ENCODE measurements at regions not wholly inside any gene's neighbourhood (a gene's known extent, or its start where the extent isn't known, plus 50 kb on each side); places are given as distances from the start of the nearest gene placed in this dataset.

DNA sequence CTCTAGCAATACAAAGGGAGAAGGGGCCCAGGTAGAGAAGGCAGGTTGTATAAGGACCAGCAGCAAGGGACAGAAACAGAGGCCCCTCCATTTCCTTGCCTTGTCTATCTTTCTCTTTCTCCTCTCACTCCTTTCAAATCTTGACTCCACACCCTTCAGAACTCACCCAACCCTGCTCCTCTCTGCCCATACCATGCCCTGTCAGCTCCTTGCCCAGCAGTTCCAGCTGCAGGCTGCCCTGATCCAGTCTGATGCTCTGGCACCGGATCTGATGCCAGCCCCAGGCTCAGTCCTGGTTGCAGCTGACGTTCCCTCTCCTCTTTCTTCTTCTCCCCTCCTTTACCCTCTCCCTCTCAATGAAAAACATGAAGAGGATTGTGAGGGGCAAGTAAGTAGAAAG, 291.2 kb downstream of the FBXW7 start:
- Histone ChIP-seq H4K20me1 (ENCODE audit: low read depth) (no peaks in the 10 kb centered on the region), H3K27me3 (no peaks in the 10 kb centered on the region), H3K4me1 (no peaks in the 10 kb centered on the region), H3K9me3 (ENCODE audit: low read depth) (no peaks in the 10 kb centered on the region), H2AFZ (replicated peaks) (no peak overlapping the region), H3K79me2 (ENCODE audit: low read depth) (no peaks in the 10 kb centered on the region), H3K4me2 (no peak overlapping the region), H3K27ac (no peak overlapping the region), H3K9ac (no peak overlapping the region), H3K4me3 (no peak overlapping the region), H3K36me3 (no peaks in the 10 kb centered on the region), H3F3A (ENCODE audit: low read depth) (no peaks in the 10 kb centered on the region)
- Mint-ChIP-seq H3K4me1 (no peaks in the 10 kb centered on the region), H3K27ac (no peak overlapping the region), H3K4me3 (no peak overlapping the region), H3K36me3 (no peaks in the 10 kb centered on the region), H3K27me3 (ENCODE audit: insufficient read depth, low read depth) (no peaks in the 10 kb centered on the region), H3K9me3 (no peaks in the 10 kb centered on the region)
- no peak for DNase-seq (ENCODE audit: low spot score)
- TF ChIP-seq, protein P1, sequence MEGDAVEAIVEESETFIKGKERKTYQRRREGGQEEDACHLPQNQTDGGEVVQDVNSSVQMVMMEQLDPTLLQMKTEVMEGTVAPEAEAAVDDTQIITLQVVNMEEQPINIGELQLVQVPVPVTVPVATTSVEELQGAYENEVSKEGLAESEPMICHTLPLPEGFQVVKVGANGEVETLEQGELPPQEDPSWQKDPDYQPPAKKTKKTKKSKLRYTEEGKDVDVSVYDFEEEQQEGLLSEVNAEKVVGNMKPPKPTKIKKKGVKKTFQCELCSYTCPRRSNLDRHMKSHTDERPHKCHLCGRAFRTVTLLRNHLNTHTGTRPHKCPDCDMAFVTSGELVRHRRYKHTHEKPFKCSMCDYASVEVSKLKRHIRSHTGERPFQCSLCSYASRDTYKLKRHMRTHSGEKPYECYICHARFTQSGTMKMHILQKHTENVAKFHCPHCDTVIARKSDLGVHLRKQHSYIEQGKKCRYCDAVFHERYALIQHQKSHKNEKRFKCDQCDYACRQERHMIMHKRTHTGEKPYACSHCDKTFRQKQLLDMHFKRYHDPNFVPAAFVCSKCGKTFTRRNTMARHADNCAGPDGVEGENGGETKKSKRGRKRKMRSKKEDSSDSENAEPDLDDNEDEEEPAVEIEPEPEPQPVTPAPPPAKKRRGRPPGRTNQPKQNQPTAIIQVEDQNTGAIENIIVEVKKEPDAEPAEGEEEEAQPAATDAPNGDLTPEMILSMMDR (IDR thresholded peaks at IDR 0.05) = no peak
- TF ChIP-seq EZH2 (IDR thresholded peaks at IDR 0.05) (no peak), EZH2phosphoT487 (IDR thresholded peaks at IDR 0.05) (no peak)

GRCh38 chr4:152243896-152244595, 291.8 kb downstream of the FBXW7 start:
- Mint-ChIP-seq H3K27ac (no peak overlapping the region), H3K4me1 (no peaks in the 10 kb centered on the region), H3K4me3 (no peak overlapping the region), H3K36me3 (no peaks in the 10 kb centered on the region), H3K9me3 (no peaks in the 10 kb centered on the region), H3K27me3 (ENCODE audit: insufficient read depth, low read depth) (no peaks in the 10 kb centered on the region)
- TF ChIP-seq, protein P1 (IDR thresholded peaks at IDR 0.05) = no peak
- TF ChIP-seq EZH2 (IDR thresholded peaks at IDR 0.05) (no peak), EZH2phosphoT487 (IDR thresholded peaks at IDR 0.05) (no peak)
- Histone ChIP-seq H3K4me2 (no peak overlapping the region), H3K36me3 (no peaks in the 10 kb centered on the region), H3F3A (ENCODE audit: low read depth) (no peaks in the 10 kb centered on the region), H3K9me3 (ENCODE audit: low read depth) (no peaks in the 10 kb centered on the region), H3K4me3 (no peak overlapping the region), H3K79me2 (ENCODE audit: low read depth) (no peaks in the 10 kb centered on the region), H3K4me1 (no peaks in the 10 kb centered on the region), H2AFZ (replicated peaks) (no peak overlapping the region), H4K20me1 (ENCODE audit: low read depth) (no peaks in the 10 kb centered on the region), H3K27me3 (no peaks in the 10 kb centered on the region), H3K9ac (no peak overlapping the region), H3K27ac (no peak overlapping the region)
- no peak for DNase-seq (ENCODE audit: low spot score)

- no peak overlapping the region for H3K4me3 ChIP-seq
- H3K4me1 Mint-ChIP-seq = no peaks in the 10 kb centered on the region
- H3K36me3 ChIP-seq = no peaks in the 10 kb centered on the region
- H4K20me1 ChIP-seq (ENCODE audit: low read depth) = no peaks in the 10 kb centered on the region
- H3K27me3 Mint-ChIP-seq (ENCODE audit: insufficient read depth, low read depth) = no peaks in the 10 kb centered on the region
- H3K27ac ChIP-seq = no peak overlapping the region
- H3K9ac ChIP-seq = no peak overlapping the region
- H2AFZ ChIP-seq (replicated peaks) = peak overlapping the region; percentile 51
- TF ChIP-seq EZH2phosphoT487 (IDR thresholded peaks at IDR 0.05) (no peak), EZH2 (IDR thresholded peaks at IDR 0.05) (no peak)
- TF ChIP-seq, protein P1 (IDR thresholded peaks at IDR 0.05) = no peak
- H3K79me2 ChIP-seq (ENCODE audit: low read depth) = no peaks in the 10 kb centered on the region
- H3K4me1 ChIP-seq = no peaks in the 10 kb centered on the region
- H3K9me3 Mint-ChIP-seq = no peaks in the 10 kb centered on the region
- no peaks in the 10 kb centered on the region for H3K9me3 ChIP-seq (ENCODE audit: low read depth)
- H3F3A ChIP-seq (ENCODE audit: low read depth) = no peaks in the 10 kb centered on the region
- no peaks in the 10 kb centered on the region for H3K36me3 Mint-ChIP-seq
- no peak for DNase-seq (ENCODE audit: low spot score)
- no peak overlapping the region for H3K4me3 Mint-ChIP-seq
- H3K27me3 ChIP-seq = no peaks in the 10 kb centered on the region
- H3K4me2 ChIP-seq = no peak overlapping the region
- no peak overlapping the region for H3K27ac Mint-ChIP-seq
Observed at GRCh38 chr4:152243206-152243605, 292.7 kb downstream of the FBXW7 start.
